K562 (cell line): ENCODE measurements at regions not wholly inside any gene's neighbourhood (a gene's known extent, or its start where the extent isn't known, plus 50 kb on each side); places are given as distances from the start of the nearest gene placed in this dataset.

Experiments used
- ATF3 ChIP-seq, 2 experiments: fragments of 450-650 bp in 1 of 2; sonication (generic) in 1 of 2; formaldehyde crosslinking in 1 of 2; IDR thresholded peaks in 1 of 2; conservative IDR thresholded peaks in 1 of 2; 2 replicates each; pipeline versions ENCODE4 v1.6.1 to v1.8.1; 2016 to 2023; ENCODE audit warnings: mild to moderate bottlenecking in 2 of 2, moderate library complexity in 2 of 2, inconsistent platforms in 1 of 2, missing genetic modification reagents in 1 of 2
- BRF1 ChIP-seq: IDR thresholded peaks from 3 replicates; pipeline ENCODE4 v1.6.1; 2011; ENCODE audit warnings: borderline replicate concordance, mild to moderate bottlenecking; ENCODE audit not compliant: insufficient read length; ENCODE audit errors: extremely low read depth
- CEBPG ChIP-seq, 3 experiments: fragments of 200-800 bp in 1 of 3; sonication (Bioruptor generic) in 1 of 3; sonication (generic) in 1 of 3; formaldehyde crosslinking in 1 of 3; IDR thresholded peaks in 2 of 3; conservative IDR thresholded peaks in 1 of 3; 2 replicates each; pipeline versions ENCODE4 v1.6.1 to v1.8.0; 2016 to 2022; ENCODE audit warnings: missing compliant biosample characterization in 2 of 3, missing genetic modification characterization in 2 of 3, mild to moderate bottlenecking in 1 of 3, missing genetic modification reagents in 1 of 3
- CGGBP1 ChIP-seq: fragments of 250-450 bp; sonication (Bioruptor Pico); IDR thresholded peaks from 2 replicates; pipeline ENCODE4 v1.9.0; 2021; ENCODE audit warnings: mild to moderate bottlenecking
- GATA2 ChIP-seq: sonication (generic); formaldehyde crosslinking; IDR thresholded peaks from 2 replicates; pipeline ENCODE4 v1.4.0; 2020; ENCODE audit warnings: mild to moderate bottlenecking, missing genetic modification reagents
- JUND ChIP-seq, 2 experiments: IDR thresholded peaks; 2 replicates in 1 of 2; 3 replicates in 1 of 2; pipeline ENCODE4 v1.6.1; 2011; ENCODE audit warnings: borderline replicate concordance in 2 of 2, low read depth in 2 of 2, low read length in 2 of 2, improper control_type of control experiment in 1 of 2, missing biosample characterization in 1 of 2, missing genetic modification characterization in 1 of 2, missing genetic modification reagents in 1 of 2
- SREBF2 ChIP-seq: sonication (generic); formaldehyde crosslinking; IDR thresholded peaks from 2 replicates; pipeline ENCODE4 v1.4.0; 2020; ENCODE audit warnings: mild to moderate bottlenecking, missing genetic modification reagents
- TAL1 ChIP-seq: fragments of 450-650 bp; IDR thresholded peaks from 2 replicates; pipeline ENCODE4 v1.6.1; 2016; ENCODE audit warnings: mild to moderate bottlenecking
- ZBTB40 ChIP-seq, 2 experiments: fragments of 450-650 bp in 1 of 2; sonication (generic) in 1 of 2; formaldehyde crosslinking in 1 of 2; IDR thresholded peaks; 2 replicates each; pipeline versions ENCODE4 v1.7.1 to v1.9.0; 2016 to 2022; ENCODE audit warnings: inconsistent platforms in 1 of 2, mild to moderate bottlenecking in 1 of 2, missing genetic modification reagents in 1 of 2
- ZC3H4 ChIP-seq: sonication (generic); formaldehyde crosslinking; IDR thresholded peaks from 2 replicates; pipeline ENCODE4 v1.9.0; 2021; ENCODE audit warnings: missing genetic modification reagents, borderline replicate concordance
- ZNF277 ChIP-seq: fragments of 250-450 bp; sonication (Bioruptor Pico); IDR thresholded peaks from 2 replicates; pipeline ENCODE4 v1.8.0; 2022; ENCODE audit warnings: inconsistent platforms, mild to moderate bottlenecking, moderate library complexity, borderline replicate concordance
- ZNF354B ChIP-seq: fragments of 250-450 bp; sonication (Bioruptor Pico); IDR thresholded peaks from 2 replicates; pipeline ENCODE4 v1.4.0; 2020

- TF ChIP-seq ZBTB40 (IDR thresholded peaks at IDR 0.05) (no peak), ZBTB40 (CRISPR knock-in tag; IDR thresholded peaks at IDR 0.05) (no peak), ATF3 (IDR thresholded peaks at IDR 0.05) (peak; percentile 43; the same call in 1 of the 2 replicates), ATF3 (CRISPR knock-in tag; conservative IDR thresholded peaks at IDR 0.05) (no peak), ZC3H4 (CRISPR knock-in tag) (no peak), ZNF354B (CRISPR knock-in tag) (no peak), CEBPG (CRISPR knock-in tag; IDR thresholded peaks at IDR 0.05) (no peak), CEBPG (tag; conservative IDR thresholded peaks at IDR 0.05 in 1 of 2, IDR thresholded peaks at IDR 0.05 in 1 of 2) (peak in 1 of 2 experiments; percentile 57; a peak in 2 of 4 replicates), JUND (IDR thresholded peaks at IDR 0.05; ENCODE audit: borderline replicate concordance, low read depth, low read length) (0 out of 2 replicates have a peak, but pooled peaks have one; percentile 4), JUND (tag; IDR thresholded peaks at IDR 0.05; ENCODE audit: borderline replicate concordance, low read depth, low read length) (no peak), ZNF277 (CRISPR knock-in tag) (no peak), CGGBP1 (no peak), GATA2 (CRISPR knock-in tag) (peak; percentile 52; the same call in 1 of the 2 replicates), BRF1 (no peak), SREBF2 (CRISPR knock-in tag) (no peak), TAL1 (peak; percentile 66)
Observed at GRCh38 chr10:61181832-61182231, 237.8 kb upstream of the RHOBTB1 start (continued).
